ENCODE measurements at regions not wholly inside any gene's neighbourhood (a gene's known extent, or its start where the extent isn't known, plus 50 kb on each side); places are given as distances from the start of the nearest gene placed in this dataset.
"Not testable (repeated sequence)": the region's sequence is repeated elsewhere in the genome, so short reads cannot be mapped to it uniquely, and the experiment has no call there.

- no peak for DNase-seq (ENCODE audit: extremely low read depth in 1 of 11, low read depth in 9 of 11, low spot score in 4 of 11)
Observed at GRCh38 chr6:99145738-99146137, 198.0 kb upstream of the FBXL4 start.

- no peak for DNase-seq (ENCODE audit: extremely low read depth in 1 of 11, low read depth in 9 of 11, low spot score in 4 of 11)
Observed at GRCh38 chr6:99143108-99143861, 195.5 kb upstream of the FBXL4 start.

- not testable (repeated sequence) for DNase-seq (ENCODE audit: extremely low read depth in 1 of 11, low read depth in 9 of 11, low spot score in 4 of 11)
Observed at GRCh38 chr6:99141906-99142305, 194.2 kb upstream of the FBXL4 start.

- DNase-seq (ENCODE audit: extremely low read depth in 1 of 11, low read depth in 9 of 11, low spot score in 4 of 11): no peak
Observed at GRCh38 chr6:99138445-99138844, 190.7 kb upstream of the FBXL4 start.

GRCh38 chr6:99137314-99137713, 189.6 kb upstream of the FBXL4 start:
- no peak for DNase-seq (ENCODE audit: extremely low read depth in 1 of 11, low read depth in 9 of 11, low spot score in 4 of 11)

GRCh38 chr6:99136488-99136887, 188.7 kb upstream of the FBXL4 start:
- no peak for DNase-seq (ENCODE audit: extremely low read depth in 1 of 11, low read depth in 9 of 11, low spot score in 4 of 11)

GRCh38 chr6:99132026-99132635, 184.4 kb upstream of the FBXL4 start:
- no peak for DNase-seq (ENCODE audit: extremely low read depth in 1 of 11, low read depth in 9 of 11, low spot score in 4 of 11)

GRCh38 chr6:99130897-99131873, 183.4 kb upstream of the FBXL4 start:
- no peak for DNase-seq (ENCODE audit: extremely low read depth in 1 of 11, low read depth in 9 of 11, low spot score in 4 of 11)

- no peak for DNase-seq (ENCODE audit: extremely low read depth in 1 of 11, low read depth in 9 of 11, low spot score in 4 of 11)
Observed at GRCh38 chr6:99129835-99130234, 182.1 kb upstream of the FBXL4 start.

- no peak for DNase-seq (ENCODE audit: extremely low read depth in 1 of 11, low read depth in 9 of 11, low spot score in 4 of 11)
Observed at GRCh38 chr6:99121748-99122147, 174.0 kb upstream of the FBXL4 start.

GRCh38 chr6:99120641-99121040, 172.9 kb upstream of the FBXL4 start:
- no peak for DNase-seq (ENCODE audit: extremely low read depth in 1 of 11, low read depth in 9 of 11, low spot score in 4 of 11)

- DNase-seq (ENCODE audit: extremely low read depth in 1 of 11, low read depth in 9 of 11, low spot score in 4 of 11): peak in 10 of 11 donors; percentile 12 to 45 (median 21)
Observed at GRCh38 chr6:99119109-99120031, 171.6 kb upstream of the FBXL4 start.

GRCh38 chr6:99114769-99115406, 167.1 kb upstream of the FBXL4 start:
- DNase-seq (ENCODE audit: extremely low read depth in 1 of 11, low read depth in 9 of 11, low spot score in 4 of 11): no peak

- no peak for DNase-seq (ENCODE audit: extremely low read depth in 1 of 11, low read depth in 9 of 11, low spot score in 4 of 11)
Observed at GRCh38 chr6:99111590-99111989, 163.8 kb upstream of the FBXL4 start.

- DNase-seq (ENCODE audit: extremely low read depth in 1 of 11, low read depth in 9 of 11, low spot score in 4 of 11): no peak
Observed at GRCh38 chr6:99110029-99110428, 162.3 kb upstream of the FBXL4 start.

- no peak for DNase-seq (ENCODE audit: extremely low read depth in 1 of 11, low read depth in 9 of 11, low spot score in 4 of 11)
Observed at GRCh38 chr6:99104218-99104617, 156.5 kb upstream of the FBXL4 start.

GRCh38 chr6:99099243-99099642, 151.5 kb upstream of the FBXL4 start:
- DNase-seq (ENCODE audit: extremely low read depth in 1 of 11, low read depth in 9 of 11, low spot score in 4 of 11): no peak

- DNase-seq (ENCODE audit: extremely low read depth in 1 of 11, low read depth in 9 of 11, low spot score in 4 of 11): no peak
Observed at GRCh38 chr6:99096170-99096569, 148.4 kb upstream of the FBXL4 start.
